Stomach (tissue), 8 donors: ENCODE measurements at regions not wholly inside any gene's neighbourhood (a gene's known extent, or its start where the extent isn't known, plus 50 kb on each side); places are given as distances from the start of the nearest gene placed in this dataset.

Source experiments
- DNase-seq, 2 donors: peaks; one replicate each; pipeline versions ENCODE4 v3.0.0 to v3.0.0-alpha.2; 2013 to 2019
- H3K27ac ChIP-seq, 5 donors: fragments of 200-600 bp in 4 of 5; sonication (generic) in 4 of 5; one replicate each; pipeline ENCODE4 v1.5.1; 2013 to 2019; ENCODE audit warnings: mild to moderate bottlenecking in 1 of 5, moderate library complexity in 1 of 5
- H3K27me3 ChIP-seq, 3 donors: fragments of 200-600 bp; sonication (generic); one replicate each; pipeline ENCODE4 v1.5.1; 2017 to 2019; ENCODE audit warnings: mixed run types in 1 of 3
- H3K36me3 ChIP-seq, 4 donors: fragments of 200-600 bp; sonication (generic); 1 replicate in 3 of 4; 2 replicates in 1 of 4; pipeline ENCODE4 v1.5.1; 2016 to 2019
- H3K4me1 ChIP-seq, 4 donors: fragments of 200-600 bp; sonication (generic); one replicate each; pipeline ENCODE4 v1.5.1; 2016 to 2019
- H3K4me3 ChIP-seq, 4 donors: fragments of 200-600 bp; sonication (generic) in 3 of 4; one replicate each; pipeline ENCODE4 v1.5.1; 2016 to 2019; ENCODE audit warnings: mild to moderate bottlenecking in 1 of 4
- H3K9me3 ChIP-seq, 4 donors: fragments of 200-600 bp; sonication (generic); one replicate each; pipeline ENCODE4 v1.5.1; 2016 to 2019
- CTCF ChIP-seq, 7 experiments: fragments of 450-650 bp in 4 of 7; fragments of 200-600 bp in 3 of 7; sonication (generic) in 3 of 7; IDR thresholded peaks; one replicate each; pipeline ENCODE4 v1.5.1; 2016 to 2019; ENCODE audit warnings: antibody characterized with exemption in 7 of 7, control low read depth in 2 of 7, mild to moderate bottlenecking in 1 of 7
- EP300 ChIP-seq: sonication (generic); formaldehyde crosslinking; IDR thresholded peaks from one replicate; pipeline ENCODE4 v1.6.1; 2017; ENCODE audit warnings: antibody characterized with exemption
- POLR2A ChIP-seq, 4 donors: fragments of 450-650 bp; IDR thresholded peaks; one replicate each; pipeline ENCODE4 v1.6.1; 2016; ENCODE audit warnings: antibody characterized with exemption in 4 of 4, control low read depth in 2 of 4, mild to moderate bottlenecking in 1 of 4, moderate library complexity in 1 of 4
- POLR2AphosphoS5 ChIP-seq, 3 donors: sonication (generic); formaldehyde crosslinking; IDR thresholded peaks; one replicate each; pipeline ENCODE4 v1.6.1; 2016; ENCODE audit warnings: antibody characterized with exemption in 3 of 3
- WGBS, 5 donors: extraction: QIAGEN DNeasy Blood & Tissue Kit in 3 of 5; methylation state at CpG; one replicate each; pipeline versions ENCODE4 v1.1.5 to v1.1.7; 2013 to 2018; 5-methylcytosine and 5-hydroxymethylcytosine counted together
- intact Hi-C: fragments of 100-400 bp; cut with DNase I; formaldehyde crosslinking; loops from one replicate; pipeline ENCODE4 v1.15.1; 2023; ENCODE audit warnings: low total_unique reads
- donor health status: healthy with polysubstance abuse.
- donor health status: Bipolar disorder and iron deficiency.
- donor health status: healthy.

GRCh38 chr12:105616971-105617540, 286.6 kb downstream of the C12orf75 start:
- no peaks in the 10 kb centered on the region for H3K36me3 ChIP-seq
- H3K27me3 ChIP-seq, result no peaks in the 10 kb centered on the region
- no peaks in the 10 kb centered on the region for H3K4me1 ChIP-seq
- H3K4me3 ChIP-seq, result no peak overlapping the region
- no peak overlapping the region for H3K27ac ChIP-seq
- WGBS, 5 donors, result 58 to 67% (median 64%) methylated on average over 7 of the region's 7 CpGs
- no peak for DNase-seq
- no peak for TF ChIP-seq POLR2AphosphoS5 (IDR thresholded peaks at IDR 0.05)
- no peaks in the 10 kb centered on the region for H3K9me3 ChIP-seq
- intact Hi-C loops, result no loop called here

DNA sequence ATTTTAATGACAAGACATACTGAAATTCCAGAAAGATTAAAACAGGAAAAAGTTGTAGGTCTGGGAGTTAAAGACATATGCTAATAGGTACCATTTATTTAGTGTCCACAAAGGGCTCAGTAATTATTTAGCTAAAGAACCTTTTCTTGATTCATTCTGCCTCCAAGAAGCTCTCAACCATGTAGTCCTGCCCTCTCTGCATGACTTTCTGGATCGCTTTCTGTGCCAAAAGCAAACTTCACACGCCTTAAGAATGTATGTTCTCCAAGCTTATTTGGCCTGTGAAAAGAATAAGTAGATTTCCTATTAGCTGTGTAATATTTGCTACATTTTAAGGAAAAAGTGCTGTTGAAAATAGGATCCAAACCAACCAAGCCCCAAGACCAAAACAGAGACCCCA, 291.7 kb downstream of the C12orf75 start:
- H3K4me3 ChIP-seq, result no peak overlapping the region
- H3K36me3 ChIP-seq, result no peaks in the 10 kb centered on the region
- H3K27ac ChIP-seq, result no peak overlapping the region
- H3K4me1 ChIP-seq, result no peaks in the 10 kb centered on the region
- intact Hi-C loops, result no loop called here
- H3K27me3 ChIP-seq, result no peaks in the 10 kb centered on the region
- 57 to 75% (median 62%) methylated on average over 2 of the region's 2 CpGs for WGBS, 5 donors
- no peak for TF ChIP-seq POLR2AphosphoS5 (IDR thresholded peaks at IDR 0.05)
- TF ChIP-seq EP300, result no peak
- no peak for TF ChIP-seq POLR2A (IDR thresholded peaks at IDR 0.05)
- no peak for TF ChIP-seq CTCF (IDR thresholded peaks at IDR 0.05)
- DNase-seq, result peak in 1 of 2 donors; percentile 17
- no peaks in the 10 kb centered on the region for H3K9me3 ChIP-seq

DNA sequence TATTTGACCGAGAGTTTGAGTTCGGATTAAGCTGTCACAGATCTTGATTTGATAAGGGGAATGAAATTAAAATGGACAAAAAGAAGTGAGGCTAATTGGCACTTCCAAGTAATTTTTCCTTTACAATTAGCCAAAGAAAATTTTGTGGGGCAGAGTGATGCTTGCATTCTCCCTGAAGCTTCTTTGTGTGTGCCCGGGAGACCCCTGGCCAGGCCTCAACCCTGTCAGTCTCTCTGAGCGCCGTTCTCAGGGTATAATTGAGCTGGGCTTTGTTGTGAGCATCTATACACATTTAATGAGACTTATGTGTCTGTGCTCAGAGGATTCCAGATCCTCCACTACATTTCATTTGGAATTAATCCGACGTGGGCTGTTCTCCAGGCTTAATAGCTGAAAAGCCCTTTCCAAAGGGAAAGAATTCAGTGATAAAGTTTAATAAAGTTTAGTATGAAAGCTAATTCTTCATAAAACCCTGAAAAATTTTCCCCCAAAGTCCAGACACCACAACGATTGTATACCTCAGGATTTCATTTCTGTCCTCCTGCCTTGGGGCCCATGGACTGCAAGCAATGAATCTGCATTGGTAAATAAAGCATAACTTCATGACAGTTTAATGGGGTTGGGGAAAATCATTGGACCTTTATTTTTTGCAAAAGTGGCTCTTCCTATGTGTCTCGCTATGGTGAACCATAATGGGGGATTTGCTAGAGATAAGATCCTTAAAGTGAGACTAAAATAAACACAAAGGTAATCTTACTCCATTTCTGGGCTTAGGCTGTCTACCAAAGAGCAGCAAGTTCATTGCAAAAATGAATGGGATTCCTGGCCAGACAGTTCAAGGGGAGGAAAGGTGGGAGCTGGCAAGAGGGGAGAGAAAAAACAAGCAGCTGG, 292.6 kb downstream of the C12orf75 start:
- Histone ChIP-seq H3K36me3 (no peaks in the 10 kb centered on the region), H3K4me1 (no peaks in the 10 kb centered on the region), H3K27ac (no peak overlapping the region), H3K4me3 (no peak overlapping the region), H3K9me3 (no peaks in the 10 kb centered on the region), H3K27me3 (no peaks in the 10 kb centered on the region)
- intact Hi-C loops, result no loop called here
- 78 to 86% (median 81%) methylated on average over 9 of the region's 9 CpGs for WGBS, 5 donors
- peak in 1 of 2 donors; percentile 27 for DNase-seq
- no peak for TF ChIP-seq POLR2A (IDR thresholded peaks at IDR 0.05)
- no peak for TF ChIP-seq CTCF (IDR thresholded peaks at IDR 0.05)
- no peak for TF ChIP-seq POLR2AphosphoS5 (IDR thresholded peaks at IDR 0.05)
- TF ChIP-seq EP300, result no peak

GRCh38 chr12:105626653-105627052, 296.2 kb downstream of the C12orf75 start:
- Histone ChIP-seq H3K4me1 (no peaks in the 10 kb centered on the region), H3K4me3 (no peak overlapping the region), H3K27ac (no peak overlapping the region), H3K27me3 (no peaks in the 10 kb centered on the region), H3K9me3 (no peaks in the 10 kb centered on the region), H3K36me3 (no peaks in the 10 kb centered on the region)
- intact Hi-C loops, result no loop called here
- no peak for TF ChIP-seq EP300
- TF ChIP-seq POLR2AphosphoS5 (IDR thresholded peaks at IDR 0.05), result no peak
- TF ChIP-seq POLR2A (IDR thresholded peaks at IDR 0.05), result no peak
- no peak for TF ChIP-seq CTCF (IDR thresholded peaks at IDR 0.05)
- no peak for DNase-seq
- WGBS, 5 donors, result 85 to 99% (median 97%) methylated on average over 3 of the region's 3 CpGs

- WGBS, 5 donors, result 77 to 94% (median 81%) methylated on average over 2 of the region's 2 CpGs
These were observed 307.0 kb downstream of the C12orf75 start for GRCh38 chr12:105637470-105637869.

More at GRCh38 chr12:105637470-105637869, 307.0 kb downstream of the C12orf75 start:
- intact Hi-C loops, result no loop called here
- Histone ChIP-seq H3K27ac (no peak overlapping the region), H3K4me1 (no peaks in the 10 kb centered on the region), H3K36me3 (no peaks in the 10 kb centered on the region), H3K9me3 (peaks cover 0 to 25% (median 14%) of the 10 kb centered on the region in 4 donors), H3K4me3 (no peak overlapping the region), H3K27me3 (no peaks in the 10 kb centered on the region)
- DNase-seq, result no peak
- no peak for TF ChIP-seq POLR2A (IDR thresholded peaks at IDR 0.05)
- no peak for TF ChIP-seq POLR2AphosphoS5 (IDR thresholded peaks at IDR 0.05)
- TF ChIP-seq CTCF (IDR thresholded peaks at IDR 0.05), result no peak
- TF ChIP-seq EP300, result no peak
